GM12891 (cell line): ENCODE measurements at regions not wholly inside any gene's neighbourhood (a gene's known extent, or its start where the extent isn't known, plus 50 kb on each side); places are given as distances from the start of the nearest gene placed in this dataset.

Experiments
- POLR2A ChIP-seq: IDR thresholded peaks from 2 replicates; pipeline ENCODE4 v1.6.1; 2011; ENCODE audit warnings: low read depth, low read length, control low read depth
- POLR2AphosphoS5 ChIP-seq: IDR thresholded peaks from 2 replicates; pipeline ENCODE4 v1.6.1; 2011; ENCODE audit warnings: low read depth, low read length, control low read depth
- SPI1 ChIP-seq: IDR thresholded peaks from 2 replicates; pipeline ENCODE4 v1.6.1; 2011; ENCODE audit warnings: low read depth, low read length, control low read depth
- TAF1 ChIP-seq: IDR thresholded peaks from 2 replicates; pipeline ENCODE4 v1.6.1; 2011; ENCODE audit warnings: low read depth, low read length, control low read depth

GRCh38 chr14:86423214-86423613 is 893.3 kb downstream of the FLRT2 start:
- TF ChIP-seq TAF1 = no peak
- no peak for TF ChIP-seq POLR2A
- no peak for TF ChIP-seq SPI1
- no peak for TF ChIP-seq POLR2AphosphoS5
